Osteocyte (in vitro differentiated cells): ENCODE measurements at regions not wholly inside any gene's neighbourhood (a gene's known extent, or its start where the extent isn't known, plus 50 kb on each side); places are given as distances from the start of the nearest gene placed in this dataset.

Experiments used
- DNase-seq: peaks from one replicate; pipeline ENCODE4 v3.0.0; 2021; ENCODE audit warnings: mixed read lengths; ENCODE audit not compliant: unreplicated experiment; ENCODE audit errors: extremely low spot score
- H3K27ac Mint-ChIP-seq: one replicate; pipeline ENCODE4 v1.8.0; 2021; ENCODE audit warnings: mild to moderate bottlenecking, mixed read lengths; ENCODE audit not compliant: unreplicated experiment
- H3K27me3 Mint-ChIP-seq: one replicate; pipeline ENCODE4 v1.8.0; 2021; ENCODE audit warnings: mixed read lengths; ENCODE audit not compliant: unreplicated experiment
- H3K36me3 Mint-ChIP-seq: one replicate; pipeline ENCODE4 v1.8.0; 2021; ENCODE audit warnings: mixed read lengths; ENCODE audit not compliant: unreplicated experiment
- H3K4me1 Mint-ChIP-seq: one replicate; pipeline ENCODE4 v1.8.0; 2021; ENCODE audit warnings: mixed read lengths; ENCODE audit not compliant: unreplicated experiment
- H3K4me3 Mint-ChIP-seq: one replicate; pipeline ENCODE4 v1.8.0; 2021; ENCODE audit warnings: mild to moderate bottlenecking, moderate library complexity, mixed read lengths; ENCODE audit not compliant: unreplicated experiment
- H3K9me3 Mint-ChIP-seq: one replicate; pipeline ENCODE4 v1.8.0; 2021; ENCODE audit warnings: mixed read lengths; ENCODE audit not compliant: unreplicated experiment
- CTCF ChIP-seq: fragments of 200-600 bp; sonication (generic); IDR thresholded peaks from 2 replicates; pipeline ENCODE4 v1.5.0; 2021; ENCODE audit warnings: antibody characterized with exemption, mild to moderate bottlenecking, moderate library complexity

- Mint-ChIP-seq H3K4me1 (no peaks in the 10 kb centered on the region), H3K36me3 (no peaks in the 10 kb centered on the region), H3K27ac (no peak overlapping the region), H3K27me3 (peaks cover 5% of the 10 kb centered on the region), H3K4me3 (no peak overlapping the region), H3K9me3 (no peaks in the 10 kb centered on the region)
- DNase-seq: no peak
- TF ChIP-seq CTCF: no peak
These were observed 94.1 kb upstream of the GK2 start for GRCh38 chr4:79502081-79502480.

GRCh38 chr4:79498282-79498681 is 90.3 kb upstream of the GK2 start:
- TF ChIP-seq CTCF: no peak
- Mint-ChIP-seq H3K27me3 (peaks cover 4% of the 10 kb centered on the region), H3K27ac (no peak overlapping the region), H3K4me3 (no peak overlapping the region), H3K36me3 (no peaks in the 10 kb centered on the region), H3K4me1 (no peaks in the 10 kb centered on the region), H3K9me3 (no peaks in the 10 kb centered on the region)
- DNase-seq: no peak

- Mint-ChIP-seq H3K36me3 (no peaks in the 10 kb centered on the region), H3K27ac (no peak overlapping the region), H3K27me3 (peaks cover 4% of the 10 kb centered on the region), H3K4me1 (peaks cover 2% of the 10 kb centered on the region), H3K9me3 (no peaks in the 10 kb centered on the region), H3K4me3 (no peak overlapping the region)
- DNase-seq: no peak
- no peak for TF ChIP-seq CTCF
These were observed 89.0 kb upstream of the GK2 start for GRCh38 chr4:79497001-79497400.

- Mint-ChIP-seq H3K9me3 (no peaks in the 10 kb centered on the region), H3K4me3 (no peak overlapping the region), H3K4me1 (peaks cover 2% of the 10 kb centered on the region), H3K27me3 (peaks cover 2% of the 10 kb centered on the region), H3K27ac (no peak overlapping the region), H3K36me3 (no peaks in the 10 kb centered on the region)
- DNase-seq: no peak
- TF ChIP-seq CTCF: no peak
These were observed 87.4 kb upstream of the GK2 start for GRCh38 chr4:79495447-79495846.

GRCh38 chr4:79492148-79492547 is 84.1 kb upstream of the GK2 start:
- H3K36me3 Mint-ChIP-seq: no peaks in the 10 kb centered on the region
- H3K9me3 Mint-ChIP-seq: no peaks in the 10 kb centered on the region
- peaks cover 2% of the 10 kb centered on the region for H3K27me3 Mint-ChIP-seq
- peaks cover 2% of the 10 kb centered on the region for H3K4me1 Mint-ChIP-seq
- TF ChIP-seq CTCF: no peak
- no peak for DNase-seq
- H3K4me3 Mint-ChIP-seq: no peak overlapping the region
- no peak overlapping the region for H3K27ac Mint-ChIP-seq
